ENCODE measurements at regions not wholly inside any gene's neighbourhood (a gene's known extent, or its start where the extent isn't known, plus 50 kb on each side); places are given as distances from the start of the nearest gene placed in this dataset.
A peak's percentile ranks its signal among the peaks of the same experiment; 100 is the strongest.
"Not testable (repeated sequence)": the region's sequence is repeated elsewhere in the genome, so short reads cannot be mapped to it uniquely, and the experiment has no call there.

- not testable (repeated sequence) for DNase-seq
Observed at GRCh38 chr4:118504927-118505326, 152.1 kb upstream of the PRSS12 start.

- DNase-seq: not testable (repeated sequence)
Observed at GRCh38 chr4:118505491-118505890, 152.7 kb upstream of the PRSS12 start.

- not testable (repeated sequence) for DNase-seq
Observed at GRCh38 chr4:118512870-118513269, 160.1 kb upstream of the PRSS12 start.

- DNase-seq: not testable (repeated sequence)
Observed at GRCh38 chr4:118514332-118514731, 161.5 kb upstream of the PRSS12 start.

- peak; percentile 3 for DNase-seq
Observed at GRCh38 chr4:118516107-118516506, 163.3 kb upstream of the PRSS12 start.

- not testable (repeated sequence) for DNase-seq
Observed at GRCh38 chr4:118530107-118530506, 155.1 kb upstream of the METTL14 start.

GRCh38 chr4:118531947-118532346 is 153.2 kb upstream of the METTL14 start:
- DNase-seq: not testable (repeated sequence)

GRCh38 chr4:118535788-118536187 is 149.4 kb upstream of the METTL14 start:
- DNase-seq: not testable (repeated sequence)

GRCh38 chr4:118539412-118540077 is 145.6 kb upstream of the METTL14 start:
- peak; percentile 17 for DNase-seq

GRCh38 chr4:118556576-118556975 is 128.6 kb upstream of the METTL14 start:
- not testable (repeated sequence) for DNase-seq

- peak; percentile 52 for DNase-seq
Observed at GRCh38 chr4:118557298-118557851, 127.8 kb upstream of the METTL14 start.

GRCh38 chr4:118558188-118558587 is 127.0 kb upstream of the METTL14 start:
- not testable (repeated sequence) for DNase-seq

- not testable (repeated sequence) for DNase-seq
Observed at GRCh38 chr4:118561559-118561958, 123.6 kb upstream of the METTL14 start.

- DNase-seq: peak; percentile 85
Observed at GRCh38 chr4:118566003-118566513, 119.1 kb upstream of the METTL14 start.

- DNase-seq: not testable (repeated sequence)
Observed at GRCh38 chr4:118572991-118573390, 112.2 kb upstream of the METTL14 start.

GRCh38 chr4:118574251-118574913 is 110.8 kb upstream of the METTL14 start:
- not testable (repeated sequence) for DNase-seq

GRCh38 chr4:118575057-118575456 is 110.1 kb upstream of the METTL14 start:
- peak; percentile 19 for DNase-seq

- DNase-seq: not testable (repeated sequence)
Observed at GRCh38 chr4:118575726-118576125, 109.5 kb upstream of the METTL14 start.

- DNase-seq: not testable (repeated sequence)
Observed at GRCh38 chr4:118576709-118577219, 108.4 kb upstream of the METTL14 start.

GRCh38 chr4:118585015-118585414 is 100.2 kb upstream of the METTL14 start:
- DNase-seq: no peak

- peak; percentile 4 for DNase-seq
Observed at GRCh38 chr4:118586357-118586790, 98.8 kb upstream of the METTL14 start.

GRCh38 chr4:118587116-118587831 is 97.9 kb upstream of the METTL14 start:
- DNase-seq: no peak
